PC-3 (cell line): ENCODE measurements at regions not wholly inside any gene's neighbourhood (a gene's known extent, or its start where the extent isn't known, plus 50 kb on each side); places are given as distances from the start of the nearest gene placed in this dataset.

Experiments used
- ATAC-seq: fragments of 200-7000 bp; cut with Tn5 transposase; 2 replicates; pipeline ENCODE4 v1.9.1; 2020; ENCODE audit warnings: mild to moderate bottlenecking, moderate library complexity
- BruUV-seq: library from RNA; stranded (reverse); fragments of 400-500 nt; replicated peaks from 2 replicates; lab custom pipeline; 2021; lab: Mats Ljungman, UMichigan
- CTCF ChIA-PET: fragments of 300-600 bp; sonication (Branson Sonifier 250); formaldehyde crosslinking; loops from one replicate; lab custom pipeline; 2022; ENCODE audit warnings: antibody characterized with exemption; lab: Charles Lee
- POLR2A ChIA-PET: fragments of 300-600 bp; sonication (Branson Sonifier 250); formaldehyde crosslinking; loops from one replicate; lab custom pipeline; 2022; ENCODE audit warnings: antibody characterized with exemption; ENCODE audit not compliant: unreplicated experiment; lab: Charles Lee
- DNase-seq: peaks from one replicate; pipeline ENCODE4 v3.0.0-alpha.2; 2015
- H2AFZ ChIP-seq: fragments of 300-600 bp; sonication (generic); 2 replicates; pipeline ENCODE4 v1.6.0; 2016; ENCODE audit warnings: antibody characterized with exemption, low read length
- H3F3A ChIP-seq: fragments of 300-600 bp; sonication (generic); one replicate; pipeline ENCODE4 v1.6.0; 2017; ENCODE audit warnings: antibody characterized with exemption, low read length, control low read depth, mild to moderate bottlenecking; ENCODE audit not compliant: unreplicated experiment
- H3K27ac ChIP-seq: fragments of 300-600 bp; sonication (generic); 2 replicates; pipeline ENCODE4 v1.5.1; 2016; ENCODE audit warnings: mild to moderate bottlenecking, low read length
- H3K27me3 ChIP-seq: fragments of 300-600 bp; sonication (generic); 2 replicates; pipeline ENCODE4 v1.6.1; 2016; ENCODE audit warnings: low read length, mixed read lengths
- H3K36me3 ChIP-seq: fragments of 300-600 bp; sonication (generic); 2 replicates; pipeline ENCODE4 v1.6.1; 2016; ENCODE audit warnings: low read depth, mixed run types, low read length, mixed read lengths
- H3K4me1 ChIP-seq: fragments of 300-600 bp; sonication (generic); 2 replicates; pipeline ENCODE4 v1.5.1; 2016; ENCODE audit warnings: low read length; ENCODE audit not compliant: insufficient read depth
- H3K4me2 ChIP-seq: fragments of 300-600 bp; sonication (generic); 2 replicates; pipeline ENCODE4 v1.6.0; 2016; ENCODE audit warnings: low read length
- H3K4me3 ChIP-seq: fragments of 300-600 bp; sonication (generic); 2 replicates; pipeline ENCODE4 v1.5.1; 2016; ENCODE audit warnings: mild to moderate bottlenecking, low read length, mixed read lengths
- H3K79me2 ChIP-seq: fragments of 300-600 bp; sonication (generic); 2 replicates; pipeline ENCODE4 v1.6.1; 2017; ENCODE audit warnings: low read length, mixed read lengths
- H3K9ac ChIP-seq: fragments of 300-600 bp; sonication (generic); 2 replicates; pipeline ENCODE4 v1.6.0; 2016; ENCODE audit warnings: mild to moderate bottlenecking, low read length
- H3K9me2 ChIP-seq: fragments of 300-600 bp; sonication (generic); replicated peaks from 2 replicates; pipeline ENCODE4 v1.6.1; 2016; ENCODE audit warnings: mixed run types, low read length, mixed read lengths
- H3K9me3 ChIP-seq: fragments of 300-600 bp; sonication (generic); 2 replicates; pipeline ENCODE4 v1.6.1; 2016; ENCODE audit warnings: low read length, mixed read lengths
- H4K20me1 ChIP-seq: fragments of 300-600 bp; sonication (generic); 2 replicates; pipeline ENCODE4 v1.6.1; 2016; ENCODE audit warnings: low read length, mixed read lengths
- EZH2 ChIP-seq: fragments of 300-600 bp; sonication (generic); IDR thresholded peaks from one replicate; pipeline ENCODE4 v1.6.1; 2017; ENCODE audit warnings: antibody characterized with exemption, mild to moderate bottlenecking, low read length; ENCODE audit not compliant: unreplicated experiment
- EZH2phosphoT487 ChIP-seq: fragments of 300-600 bp; sonication (generic); IDR thresholded peaks from 2 replicates; pipeline ENCODE4 v1.6.1; 2018; ENCODE audit warnings: mild to moderate bottlenecking, antibody characterized with exemption, low read length, borderline replicate concordance
- intact Hi-C: fragments of 100-400 bp; cut with micrococcal nuclease; formaldehyde crosslinking; loops from 2 replicates; pipeline ENCODE4 v1.9.0; 2023
- TF ChIP-seq, protein P1 (sequence below): fragments of 300-600 bp; sonication (generic); conservative IDR thresholded peaks from 2 replicates; pipeline ENCODE4 v1.5.1; 2017; ENCODE audit warnings: antibody characterized with exemption, low read depth, mild to moderate bottlenecking, low read length

DNA sequence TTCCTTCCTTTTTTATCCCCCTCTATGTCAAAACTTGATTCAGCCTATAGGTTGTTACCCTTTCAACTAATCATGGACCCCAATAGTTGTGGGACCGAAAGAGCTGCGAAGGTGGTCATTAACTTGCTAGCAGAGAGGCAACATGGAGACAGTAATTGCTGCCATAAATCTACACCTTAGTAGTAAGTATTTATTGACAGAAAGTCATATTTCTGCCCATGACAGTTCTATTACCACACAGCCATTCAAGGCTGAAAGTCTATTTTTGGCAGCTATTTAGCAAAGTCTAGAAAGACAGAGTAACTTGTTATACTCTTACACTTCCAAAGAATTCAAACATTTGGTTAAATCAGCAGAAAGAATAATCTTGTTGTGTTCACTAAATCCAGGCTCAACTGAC, 236.2 kb downstream of the PRELID2 start:
- no peaks in the 10 kb centered on the region for H3K27me3 ChIP-seq
- no peaks in the 10 kb centered on the region for H3K4me1 ChIP-seq
- BruUV-seq = no TSS peak
- H3K27ac ChIP-seq = no peak overlapping the region
- H3K36me3 ChIP-seq = no peaks in the 10 kb centered on the region
- H3K4me2 ChIP-seq = no peak overlapping the region
- H3K4me3 ChIP-seq = no peak overlapping the region
- no peaks in the 10 kb centered on the region for H3F3A ChIP-seq
- no peaks in the 10 kb centered on the region for H3K79me2 ChIP-seq
- intact Hi-C loops = no loop called here
- ChIA-PET POLR2A (no interaction called here), CTCF (no interaction called here)
- no peaks in the 10 kb centered on the region for H3K9me2 ChIP-seq
- TF ChIP-seq EZH2phosphoT487 = no peak
- no peak for TF ChIP-seq EZH2
- TF ChIP-seq, protein P1, sequence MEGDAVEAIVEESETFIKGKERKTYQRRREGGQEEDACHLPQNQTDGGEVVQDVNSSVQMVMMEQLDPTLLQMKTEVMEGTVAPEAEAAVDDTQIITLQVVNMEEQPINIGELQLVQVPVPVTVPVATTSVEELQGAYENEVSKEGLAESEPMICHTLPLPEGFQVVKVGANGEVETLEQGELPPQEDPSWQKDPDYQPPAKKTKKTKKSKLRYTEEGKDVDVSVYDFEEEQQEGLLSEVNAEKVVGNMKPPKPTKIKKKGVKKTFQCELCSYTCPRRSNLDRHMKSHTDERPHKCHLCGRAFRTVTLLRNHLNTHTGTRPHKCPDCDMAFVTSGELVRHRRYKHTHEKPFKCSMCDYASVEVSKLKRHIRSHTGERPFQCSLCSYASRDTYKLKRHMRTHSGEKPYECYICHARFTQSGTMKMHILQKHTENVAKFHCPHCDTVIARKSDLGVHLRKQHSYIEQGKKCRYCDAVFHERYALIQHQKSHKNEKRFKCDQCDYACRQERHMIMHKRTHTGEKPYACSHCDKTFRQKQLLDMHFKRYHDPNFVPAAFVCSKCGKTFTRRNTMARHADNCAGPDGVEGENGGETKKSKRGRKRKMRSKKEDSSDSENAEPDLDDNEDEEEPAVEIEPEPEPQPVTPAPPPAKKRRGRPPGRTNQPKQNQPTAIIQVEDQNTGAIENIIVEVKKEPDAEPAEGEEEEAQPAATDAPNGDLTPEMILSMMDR = no peak
- H3K9me3 ChIP-seq = no peaks in the 10 kb centered on the region
- no peak overlapping the region for H2AFZ ChIP-seq
- no peaks in the 10 kb centered on the region for H4K20me1 ChIP-seq
- no peak for DNase-seq
- H3K9ac ChIP-seq = no peak overlapping the region
- no peak for ATAC-seq

DNA sequence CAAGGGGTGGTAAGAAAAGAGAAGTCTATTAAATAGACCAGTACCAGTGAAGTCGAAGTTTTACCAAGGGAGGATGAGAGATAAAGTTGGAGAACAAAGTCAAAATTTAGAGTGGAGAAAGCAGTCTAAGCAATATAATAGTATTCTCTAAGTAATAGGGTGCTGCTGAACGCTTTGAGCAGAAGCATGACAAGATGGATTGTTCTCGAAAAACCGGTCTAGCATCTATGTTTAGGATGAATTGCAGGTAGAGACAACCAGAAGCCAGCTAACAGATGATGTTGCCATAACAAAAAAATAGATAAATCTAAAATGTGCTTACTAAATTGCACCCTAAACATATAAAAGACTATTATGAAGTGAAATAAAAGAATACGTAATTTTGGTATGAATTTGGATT, 237.0 kb downstream of the PRELID2 start:
- Histone ChIP-seq H3K27ac (no peak overlapping the region), H3K9me3 (no peaks in the 10 kb centered on the region), H3K9ac (no peak overlapping the region), H3K79me2 (no peaks in the 10 kb centered on the region), H3K4me3 (no peak overlapping the region), H3F3A (no peaks in the 10 kb centered on the region), H3K4me2 (no peak overlapping the region), H3K4me1 (no peaks in the 10 kb centered on the region), H3K27me3 (no peaks in the 10 kb centered on the region), H3K9me2 (no peaks in the 10 kb centered on the region), H3K36me3 (no peaks in the 10 kb centered on the region), H2AFZ (no peak overlapping the region), H4K20me1 (no peaks in the 10 kb centered on the region)
- TF ChIP-seq, protein P1 = no peak
- TF ChIP-seq EZH2phosphoT487 (no peak), EZH2 (no peak)
- ATAC-seq (no peak), DNase-seq (no peak)
- ChIA-PET CTCF (no interaction called here), POLR2A (no interaction called here)
- intact Hi-C loops = no loop called here
- no TSS peak for BruUV-seq

DNA sequence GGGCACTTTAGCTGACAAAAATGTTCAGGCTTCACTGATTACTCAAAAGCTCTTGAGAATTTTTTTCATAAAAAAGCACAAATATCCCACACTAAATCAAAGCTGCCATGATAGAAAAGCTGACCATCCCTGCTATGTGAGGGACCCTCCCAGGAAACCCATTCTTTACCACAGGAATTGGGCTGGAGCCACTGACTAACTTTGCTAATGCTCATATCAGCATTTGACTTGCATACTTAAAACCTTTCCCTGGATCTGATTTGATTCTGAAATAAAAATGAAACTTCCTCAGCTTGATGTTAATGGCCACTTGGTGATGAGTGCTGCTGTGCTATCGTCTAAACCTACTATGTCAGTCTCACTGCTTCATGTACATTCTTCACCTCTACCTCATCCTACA, 243.6 kb downstream of the PRELID2 start:
- Histone ChIP-seq H3K9ac (no peak overlapping the region), H3K79me2 (no peaks in the 10 kb centered on the region), H3F3A (no peaks in the 10 kb centered on the region), H3K4me3 (no peak overlapping the region), H2AFZ (no peak overlapping the region), H3K4me2 (no peak overlapping the region), H3K9me3 (no peaks in the 10 kb centered on the region), H4K20me1 (no peaks in the 10 kb centered on the region), H3K4me1 (peaks cover 9% of the 10 kb centered on the region), H3K27ac (no peak overlapping the region), H3K27me3 (no peaks in the 10 kb centered on the region), H3K36me3 (no peaks in the 10 kb centered on the region), H3K9me2 (no peaks in the 10 kb centered on the region)
- BruUV-seq = no TSS peak
- DNase-seq (no peak), ATAC-seq (no peak)
- CTCF ChIA-PET = interaction anchor here (0.7 kb wide), 1 partner anchor 664 kb away, joined by 3 read pairs; no protein-coding TSS in a partner anchor
- no peak for TF ChIP-seq EZH2phosphoT487
- TF ChIP-seq, protein P1 = no peak
- no peak for TF ChIP-seq EZH2
- intact Hi-C loops = no loop called here
- POLR2A ChIA-PET = no interaction called here
